H1 (cell line): ENCODE measurements at regions not wholly inside any gene's neighbourhood (a gene's known extent, or its start where the extent isn't known, plus 50 kb on each side); places are given as distances from the start of the nearest gene placed in this dataset.

Experiments
- CTCF ChIA-PET: fragments of 300-600 bp; sonication (Branson Sonifier 250); formaldehyde crosslinking; loops from one replicate; lab custom pipeline; 2021; ENCODE audit not compliant: partially characterized antibody; lab: Charles Lee
- POLR2A ChIA-PET: fragments of 300-600 bp; sonication (Branson Sonifier 250); formaldehyde crosslinking; loops from one replicate; lab custom pipeline; 2021; ENCODE audit warnings: inconsistent platforms; ENCODE audit not compliant: partially characterized antibody; lab: Charles Lee
- DNase-seq, 2 experiments: peaks; one replicate each; pipeline versions ENCODE4 v3.0.0 to v3.0.0-alpha.2; 2010 to 2022; ENCODE audit warnings: low spot score in 2 of 2, low read depth in 1 of 2, mixed read lengths in 1 of 2
- FAIRE-seq: peaks from 2 replicates; lab custom pipeline; 2011; peaks lifted over from hg19 to GRCh38; lab: Jason Lieb, UNC
- H2AFZ ChIP-seq: 2 replicates; pipeline ENCODE4 v1.8.1; 2012; ENCODE audit warnings: low read length, inconsistent platforms
- H2AK5ac ChIP-seq: 2 replicates; pipeline ENCODE4 v1.6.1; 2013; ENCODE audit warnings: low read depth, low read length
- H2BK120ac ChIP-seq: replicated peaks from 2 replicates; pipeline ENCODE3; 2013; ENCODE audit warnings: low read depth, low read length, inconsistent platforms
- H2BK12ac ChIP-seq: 2 replicates; pipeline ENCODE4 v1.6.1; 2013; ENCODE audit warnings: low read depth, low read length
- H2BK15ac ChIP-seq: 2 replicates; pipeline ENCODE4 v1.6.1; 2013; ENCODE audit warnings: low read length
- H2BK20ac ChIP-seq: 2 replicates; pipeline ENCODE4 v1.6.1; 2013; ENCODE audit warnings: low read length
- H2BK5ac ChIP-seq: 2 replicates; pipeline ENCODE4 v1.6.1; 2013; ENCODE audit warnings: low read depth, low read length
- H3K14ac ChIP-seq: 2 replicates; pipeline ENCODE4 v1.6.1; 2013; ENCODE audit warnings: inconsistent platforms; ENCODE audit not compliant: insufficient read length
- H3K18ac ChIP-seq: 2 replicates; pipeline ENCODE4 v1.6.1; 2013; ENCODE audit warnings: low read length; ENCODE audit errors: extremely low read depth
- H3K23ac ChIP-seq: 2 replicates; pipeline ENCODE4 v1.6.1; 2013; ENCODE audit warnings: inconsistent platforms; ENCODE audit not compliant: insufficient read length
- H3K23me2 ChIP-seq: 2 replicates; pipeline ENCODE4 v1.6.1; 2013; ENCODE audit warnings: low read depth, low read length
- H3K27ac ChIP-seq: 2 replicates; pipeline ENCODE4 v1.6.1; 2011; ENCODE audit warnings: low read depth, low read length, inconsistent platforms
- H3K27me3 ChIP-seq, 4 experiments: replicated peaks in 1 of 4; 1 replicate in 1 of 4; 2 replicates in 3 of 4; pipeline versions ENCODE4 v1.6.1 to v1.8.1; 2011 to 2013; ENCODE audit warnings: low read length in 3 of 4, mild to moderate bottlenecking in 3 of 4, inconsistent platforms in 2 of 4, mixed read lengths in 2 of 4, moderate library complexity in 1 of 4; ENCODE audit not compliant: control insufficient read depth in 3 of 4, insufficient read depth in 3 of 4; ENCODE audit errors: extremely low read depth in 1 of 4
- H3K36me3 ChIP-seq, 4 experiments: 2 replicates each; pipeline versions ENCODE4 v1.6.1 to v1.8.1; 2011 to 2013; ENCODE audit warnings: mild to moderate bottlenecking in 4 of 4, low read length in 3 of 4, moderate library complexity in 2 of 4, control low read depth in 1 of 4, inconsistent platforms in 1 of 4; ENCODE audit not compliant: insufficient read depth in 4 of 4, control insufficient read depth in 2 of 4
- H3K4ac ChIP-seq: replicated peaks from 2 replicates; pipeline ENCODE3; 2013; ENCODE audit warnings: low read length, low read depth, mixed read lengths, inconsistent platforms; ENCODE audit not compliant: insufficient read length
- H3K4me1 ChIP-seq, 4 experiments: replicated peaks in 1 of 4; 1 replicate in 1 of 4; 2 replicates in 3 of 4; pipeline versions ENCODE4 v1.6.1 to v1.8.1; 2011 to 2013; ENCODE audit warnings: low read length in 3 of 4, inconsistent platforms in 2 of 4, mixed read lengths in 1 of 4; ENCODE audit not compliant: insufficient read depth in 4 of 4, control insufficient read depth in 3 of 4
- H3K4me2 ChIP-seq, 2 experiments: 2 replicates each; pipeline versions ENCODE4 v1.6.1 to v1.8.1; 2011 to 2013; ENCODE audit warnings: low read depth in 2 of 2, low read length in 2 of 2, control low read depth in 1 of 2, inconsistent platforms in 1 of 2, mild to moderate bottlenecking in 1 of 2; ENCODE audit not compliant: insufficient read depth in 1 of 2
- H3K4me3 ChIP-seq, 4 experiments: fragments of 200-600, 300-600 bp in 1 of 4; sonication (generic), shearing (Covaris generic), sonication (Bioruptor Twin) in 1 of 4; 2 replicates each; pipeline versions ENCODE4 v1.5.1 to v1.8.1; 2011 to 2016; ENCODE audit warnings: low read length in 4 of 4, low read depth in 3 of 4, control low read depth in 2 of 4, inconsistent platforms in 2 of 4, mild to moderate bottlenecking in 2 of 4, mixed read lengths in 1 of 4, moderate library complexity in 1 of 4; ENCODE audit not compliant: insufficient read depth in 2 of 4; ENCODE audit errors: extremely low read depth in 1 of 4
- H3K56ac ChIP-seq: replicated peaks from 2 replicates; pipeline ENCODE3; 2013; ENCODE audit warnings: low read depth, mild to moderate bottlenecking, mixed read lengths, low read length, inconsistent platforms; ENCODE audit not compliant: insufficient read length
- H3K79me1 ChIP-seq: 2 replicates; pipeline ENCODE4 v1.6.1; 2013; ENCODE audit warnings: low read depth, low read length, control low read depth
- H3K79me2 ChIP-seq, 2 experiments: 2 replicates each; pipeline versions ENCODE4 v1.6.1 to v1.8.1; 2012 to 2013; ENCODE audit warnings: low read length in 2 of 2, mild to moderate bottlenecking in 2 of 2, inconsistent platforms in 1 of 2; ENCODE audit not compliant: insufficient read depth in 2 of 2, control insufficient read depth in 1 of 2
- H3K9ac ChIP-seq, 4 experiments: replicated peaks in 1 of 4; 1 replicate in 1 of 4; 2 replicates in 3 of 4; pipeline versions ENCODE4 v1.6.1 to v1.8.1; 2011 to 2013; ENCODE audit warnings: low read depth in 3 of 4, low read length in 3 of 4, control low read depth in 2 of 4, mild to moderate bottlenecking in 2 of 4, moderate library complexity in 2 of 4, inconsistent platforms in 1 of 4; ENCODE audit errors: extremely low read depth in 1 of 4
- H3K9me3 ChIP-seq, 2 experiments: 2 replicates each; pipeline versions ENCODE4 v1.6.1 to v1.8.1; 2012 to 2013; ENCODE audit warnings: mild to moderate bottlenecking in 2 of 2, moderate library complexity in 2 of 2, control low read depth in 1 of 2, inconsistent platforms in 1 of 2, low read depth in 1 of 2, low read length in 1 of 2, mixed read lengths in 1 of 2; ENCODE audit not compliant: insufficient read depth in 2 of 2
- H4K20me1 ChIP-seq, 2 experiments: replicated peaks in 1 of 2; 2 replicates each; pipeline versions ENCODE3 to v1.8.1; 2011 to 2013; ENCODE audit warnings: inconsistent platforms in 2 of 2, low read length in 2 of 2, mild to moderate bottlenecking in 1 of 2; ENCODE audit not compliant: insufficient read depth in 2 of 2, control insufficient read depth in 1 of 2
- H4K5ac ChIP-seq: 2 replicates; pipeline ENCODE4 v1.6.1; 2013; ENCODE audit warnings: low read length, low read depth, mixed read lengths, inconsistent platforms; ENCODE audit not compliant: insufficient read length
- H4K8ac ChIP-seq: 2 replicates; pipeline ENCODE4 v1.8.0; 2013; ENCODE audit warnings: mild to moderate bottlenecking, moderate library complexity, low read length, inconsistent platforms; ENCODE audit not compliant: insufficient read depth; ENCODE audit errors: extremely low read depth
- H4K91ac ChIP-seq: replicated peaks from 2 replicates; pipeline ENCODE3; 2013; ENCODE audit warnings: low read length, mixed read lengths, inconsistent platforms; ENCODE audit not compliant: insufficient read length
- ATF2 ChIP-seq: IDR thresholded peaks from 2 replicates; pipeline ENCODE4 v1.6.1; 2012; ENCODE audit warnings: low read length, inconsistent platforms
- E2F6 ChIP-seq: IDR thresholded peaks from 2 replicates; pipeline ENCODE4 v1.6.1; 2012; ENCODE audit warnings: inconsistent platforms
- EZH2 ChIP-seq: fragments of 200-600 bp; sonication (generic); IDR thresholded peaks from 2 replicates; pipeline ENCODE4 v1.7.1; 2012; ENCODE audit warnings: low read depth, mild to moderate bottlenecking, moderate library complexity, low read length, inconsistent platforms; ENCODE audit not compliant: severe bottlenecking
- HDAC2 ChIP-seq, 2 experiments: fragments of 300-600 bp in 1 of 2; sonication (generic) in 1 of 2; IDR thresholded peaks; 2 replicates each; pipeline ENCODE4 v1.6.1; 2011 to 2012; ENCODE audit warnings: low read depth in 2 of 2, low read length in 2 of 2, mild to moderate bottlenecking in 2 of 2, moderate library complexity in 2 of 2, borderline replicate concordance in 1 of 2, inconsistent platforms in 1 of 2
- JUN ChIP-seq: IDR thresholded peaks from 2 replicates; pipeline ENCODE4 v1.6.1; 2011; ENCODE audit warnings: low read depth, mild to moderate bottlenecking, improper control_type of control experiment, low read length
- POLR2A ChIP-seq, 2 experiments: IDR thresholded peaks; 1 replicate in 1 of 2; 2 replicates in 1 of 2; pipeline ENCODE4 v1.6.1; 2011; ENCODE audit warnings: low read depth in 2 of 2, low read length in 2 of 2, mild to moderate bottlenecking in 2 of 2; ENCODE audit errors: control extremely low read depth in 1 of 2
- RNF2 ChIP-seq: fragments of 200-900, 300-1000 bp; sonication (generic); IDR thresholded peaks from 2 replicates; pipeline ENCODE4 v1.7.1; 2016; ENCODE audit warnings: borderline replicate concordance, low read depth, mild to moderate bottlenecking, antibody characterized with exemption, low read length; ENCODE audit not compliant: poor library complexity, severe bottlenecking; ENCODE audit errors: missing control alignments
- RXRA ChIP-seq: IDR thresholded peaks from 2 replicates; pipeline ENCODE4 v1.6.1; 2011; ENCODE audit warnings: low read depth, mild to moderate bottlenecking, low read length, moderate library complexity; ENCODE audit not compliant: insufficient read depth
- TAF1 ChIP-seq: IDR thresholded peaks from 2 replicates; pipeline ENCODE4 v1.6.1; 2011; ENCODE audit warnings: mild to moderate bottlenecking, low read depth, low read length
- TCF12 ChIP-seq: IDR thresholded peaks from 2 replicates; pipeline ENCODE4 v1.6.1; 2011; ENCODE audit warnings: low read depth, mild to moderate bottlenecking, low read length
- TEAD4 ChIP-seq: IDR thresholded peaks from 2 replicates; pipeline ENCODE4 v1.6.1; 2012; ENCODE audit warnings: low read depth, low read length, inconsistent platforms, mixed read lengths
- WGBS, 2 experiments: shearing (Covaris generic) in 1 of 2; methylation state at CpG; one replicate each; pipeline versions ENCODE4 v1.1.6 to v1.1.7; 2013 to 2015; ENCODE audit warnings: low lambda C conversion rate in 2 of 2, mixed read lengths in 2 of 2, inconsistent platforms in 1 of 2, low coverage in 1 of 2, missing lambda C conversion rate in 1 of 2; ENCODE audit not compliant: insufficient replicate concordance in 2 of 2, insufficient coverage in 1 of 2, insufficient read length in 1 of 2; ENCODE audit errors: extremely low coverage in 1 of 2, missing lambda C conversion rate in 1 of 2; 5-methylcytosine and 5-hydroxymethylcytosine counted together

- Histone ChIP-seq H3K36me3 (no peaks in the 10 kb centered on the region), H3K56ac (no peak overlapping the region), H2AFZ (no peak overlapping the region), H3K4me3 (no peak overlapping the region), H3K23ac (no peak overlapping the region), H3K9ac (no peak overlapping the region), H3K9me3 (peaks cover 5 to 7% of the 10 kb centered on the region in 2 experiments; a peak in 2 of 4 replicates), H3K18ac (no peak overlapping the region), H4K5ac (no peak overlapping the region), H4K91ac (no peak overlapping the region), H2BK12ac (no peak overlapping the region), H2BK5ac (no peak overlapping the region), H3K27me3 (no peaks in the 10 kb centered on the region), H3K4me2 (no peak overlapping the region), H2BK20ac (no peak overlapping the region), H3K14ac (no peak overlapping the region), H3K4me1 (peaks cover 0 to 2% (median 0%) of the 10 kb centered on the region in 4 experiments; a peak in 2 of 7 replicates), H3K79me2 (no peaks in the 10 kb centered on the region), H3K27ac (no peak overlapping the region), H4K20me1 (no peaks in the 10 kb centered on the region), H2AK5ac (no peak overlapping the region), H4K8ac (no peak overlapping the region)
- WGBS, 2 experiments, result 93% methylated on average over 1 of the region's 1 CpG; no CpG with 5 or more reads in 1 of the 2 experiments
- no peak for DNase-seq
- FAIRE-seq, result no peak
- CTCF ChIA-PET, result interaction anchor here (1.0 kb wide), 2 partner anchors 11 to 14 kb away, joined by 3 to 4 read pairs; no protein-coding TSS in a partner anchor
- POLR2A ChIA-PET, result no interaction called here
- TF ChIP-seq JUN, result no peak
- no peak for TF ChIP-seq POLR2A (IDR thresholded peaks at IDR 0.05; ENCODE audit: control extremely low read depth in 1 of 2, low read depth in 2 of 2, low read length in 2 of 2)
- TF ChIP-seq E2F6, result no peak
- no peak for TF ChIP-seq RNF2
- TF ChIP-seq RXRA, result no peak
- no peak for TF ChIP-seq TCF12
- TF ChIP-seq ATF2, result no peak
- no peak for TF ChIP-seq EZH2
- no peak for TF ChIP-seq TAF1
- TF ChIP-seq TEAD4, result no peak
- no peak for TF ChIP-seq HDAC2 (IDR thresholded peaks at IDR 0.05; ENCODE audit: borderline replicate concordance in 1 of 2, low read depth in 2 of 2, low read length in 2 of 2)
- TF ChIP-seq, all 59 proteins: peak for 0
- no peaks in the 10 kb centered on the region for H3K23me2 ChIP-seq
- no peak overlapping the region for H3K4ac ChIP-seq
- H2BK120ac ChIP-seq, result no peak overlapping the region
- no peaks in the 10 kb centered on the region for H3K79me1 ChIP-seq
- H2BK15ac ChIP-seq, result no peak overlapping the region
Observed at GRCh38 chr5:67636091-67636490, 439.5 kb upstream of the CD180 start.
